ENCODE measurements at regions not wholly inside any gene's neighbourhood (a gene's known extent, or its start where the extent isn't known, plus 50 kb on each side); places are given as distances from the start of the nearest gene placed in this dataset.

- no peaks in the 10 kb centered on the region for H3K27me3 Mint-ChIP-seq (ENCODE audit: low read depth, poor library complexity)
- no peak for TF ChIP-seq CTCF (IDR thresholded peaks at IDR 0.05)
- peaks cover 34% of the 10 kb centered on the region for H3K4me1 Mint-ChIP-seq
- H3K27ac Mint-ChIP-seq: peak overlapping the region; percentile 8
- H3K36me3 Mint-ChIP-seq (ENCODE audit: low read depth): peaks cover 21% of the 10 kb centered on the region
- DNase-seq: no peak
- no peak overlapping the region for H3K4me3 Mint-ChIP-seq
- H3K9me3 Mint-ChIP-seq: peaks cover 38% of the 10 kb centered on the region
These were observed 175.7 kb upstream of the TANK start for GRCh38 chr2:160984426-160985077.

GRCh38 chr2:160989778-160990177 is 170.4 kb upstream of the TANK start:
- no peak overlapping the region for H3K4me3 Mint-ChIP-seq
- no peak for TF ChIP-seq CTCF (IDR thresholded peaks at IDR 0.05)
- H3K27me3 Mint-ChIP-seq (ENCODE audit: low read depth, poor library complexity): no peaks in the 10 kb centered on the region
- peaks cover 11% of the 10 kb centered on the region for H3K36me3 Mint-ChIP-seq (ENCODE audit: low read depth)
- no peak for DNase-seq
- peaks cover 48% of the 10 kb centered on the region for H3K4me1 Mint-ChIP-seq
- peaks cover 13% of the 10 kb centered on the region for H3K9me3 Mint-ChIP-seq
- no peak overlapping the region for H3K27ac Mint-ChIP-seq

- H3K36me3 Mint-ChIP-seq (ENCODE audit: low read depth): no peaks in the 10 kb centered on the region
- no peak for TF ChIP-seq CTCF (IDR thresholded peaks at IDR 0.05)
- peak; percentile 29 for DNase-seq
- no peaks in the 10 kb centered on the region for H3K9me3 Mint-ChIP-seq
- H3K27me3 Mint-ChIP-seq (ENCODE audit: low read depth, poor library complexity): no peaks in the 10 kb centered on the region
- peaks cover 41% of the 10 kb centered on the region for H3K4me1 Mint-ChIP-seq
- peak overlapping the region; percentile 62 for H3K4me3 Mint-ChIP-seq
- peak overlapping the region; percentile 93 for H3K27ac Mint-ChIP-seq
These were observed 166.6 kb upstream of the TANK start for GRCh38 chr2:160993654-160994061.

GRCh38 chr2:160994141-160995002 is 165.9 kb upstream of the TANK start:
- H3K4me1 Mint-ChIP-seq: peaks cover 34% of the 10 kb centered on the region
- no peaks in the 10 kb centered on the region for H3K27me3 Mint-ChIP-seq (ENCODE audit: low read depth, poor library complexity)
- peak overlapping the region; percentile 62 for H3K4me3 Mint-ChIP-seq
- peak; percentile 73 for DNase-seq
- H3K36me3 Mint-ChIP-seq (ENCODE audit: low read depth): no peaks in the 10 kb centered on the region
- H3K9me3 Mint-ChIP-seq: no peaks in the 10 kb centered on the region
- peak; percentile 77 for TF ChIP-seq CTCF (IDR thresholded peaks at IDR 0.05)
- H3K27ac Mint-ChIP-seq: peak overlapping the region; percentile 93

GRCh38 chr2:160996584-160996983 is 163.6 kb upstream of the TANK start:
- Mint-ChIP-seq H3K9me3 (peaks cover 8% of the 10 kb centered on the region), H3K27ac (no peak overlapping the region), H3K27me3 (ENCODE audit: low read depth, poor library complexity) (no peaks in the 10 kb centered on the region), H3K4me1 (peaks cover 20% of the 10 kb centered on the region), H3K4me3 (no peak overlapping the region), H3K36me3 (ENCODE audit: low read depth) (no peaks in the 10 kb centered on the region)
- TF ChIP-seq CTCF (IDR thresholded peaks at IDR 0.05): no peak
- DNase-seq: no peak

Measured in nephron progenitor cell (in vitro differentiated cells).